Erythroblast (primary cell): ENCODE measurements at regions not wholly inside any gene's neighbourhood (a gene's known extent, or its start where the extent isn't known, plus 50 kb on each side); places are given as distances from the start of the nearest gene placed in this dataset.

Source experiments
- GATA1 ChIP-seq: IDR thresholded peaks from 2 replicates; pipeline ENCODE4 v1.6.1; 2011; ENCODE audit warnings: low read depth, mild to moderate bottlenecking, control low read depth, low read length, moderate library complexity
- POLR2A ChIP-seq: IDR thresholded peaks from 2 replicates; pipeline ENCODE4 v1.6.1; 2011; ENCODE audit warnings: mild to moderate bottlenecking, low read length

GRCh38 chr13:23960566-23961156, 63.4 kb upstream of the C1QTNF9B start:
- TF ChIP-seq POLR2A (no peak), GATA1 (no peak)
